HL-60 (cell line): ENCODE measurements at regions not wholly inside any gene's neighbourhood (a gene's known extent, or its start where the extent isn't known, plus 50 kb on each side); places are given as distances from the start of the nearest gene placed in this dataset.

ENCODE experiments used
- DNase-seq, 2 experiments: peaks; one replicate each; pipeline ENCODE4 v3.0.0-alpha.2; 2010 to 2020; ENCODE audit warnings: low read depth in 1 of 2, low spot score in 1 of 2
- H3K27ac ChIP-seq: fragments of 250-450 bp; sonication (Bioruptor Pico); replicated peaks from 2 replicates; pipeline ENCODE4 v1.5.1; 2020; ENCODE audit warnings: mild to moderate bottlenecking, moderate library complexity
- H3K27me3 ChIP-seq: fragments of 250-450 bp; sonication (Bioruptor Pico); 2 replicates; pipeline ENCODE4 v1.5.1; 2021; ENCODE audit warnings: mild to moderate bottlenecking, moderate library complexity; ENCODE audit not compliant: insufficient read depth, poor library complexity, severe bottlenecking
- H3K4me3 ChIP-seq: replicated peaks from 2 replicates; pipeline ENCODE4 v1.5.1; 2011; ENCODE audit warnings: mild to moderate bottlenecking, control low read depth, low read length; ENCODE audit not compliant: insufficient read depth
- GABPA ChIP-seq: IDR thresholded peaks from 2 replicates; pipeline ENCODE4 v1.6.1; 2012; ENCODE audit warnings: low read depth
- POLR2AphosphoS5 ChIP-seq: IDR thresholded peaks from 2 replicates; pipeline ENCODE4 v1.6.1; 2012; ENCODE audit warnings: low read depth
- SPI1 ChIP-seq: IDR thresholded peaks from 2 replicates; pipeline ENCODE4 v1.6.1; 2012; ENCODE audit warnings: low read depth, mild to moderate bottlenecking, borderline replicate concordance
- TF ChIP-seq, protein P1 (sequence below): IDR thresholded peaks from 2 replicates; pipeline ENCODE4 v1.6.1; 2012; ENCODE audit warnings: low read depth; ENCODE audit not compliant: insufficient replicate concordance
- TF ChIP-seq, protein P2 (sequence below): IDR thresholded peaks from one replicate; pipeline ENCODE4 v1.5.1; 2011; ENCODE audit warnings: low read length, control low read depth, inconsistent platforms; ENCODE audit not compliant: insufficient read depth

DNA sequence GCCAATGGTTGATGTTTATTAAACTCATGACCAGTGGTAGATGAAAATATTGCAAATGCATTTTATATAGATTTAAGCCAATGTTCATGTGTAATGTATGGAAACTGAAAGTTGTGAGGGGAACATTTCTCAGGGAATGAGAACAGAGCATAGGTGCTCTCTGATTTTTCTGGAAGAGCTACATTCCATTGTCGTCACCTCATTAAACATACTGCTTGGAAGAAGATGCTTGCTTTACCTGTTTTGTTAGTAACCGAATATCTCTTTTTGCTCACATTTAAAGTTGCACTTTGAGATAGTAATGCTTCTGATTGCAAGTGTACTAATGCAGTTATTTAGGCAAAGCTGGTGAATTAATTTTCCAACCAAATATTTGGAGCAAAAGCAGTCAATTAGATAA lies 93.8 kb upstream of the CLCN4 start:
- Histone ChIP-seq H3K4me3 (no peak overlapping the region), H3K27me3 (no peaks in the 10 kb centered on the region), H3K27ac (no peak overlapping the region)
- no peak for DNase-seq
- TF ChIP-seq, protein P1, sequence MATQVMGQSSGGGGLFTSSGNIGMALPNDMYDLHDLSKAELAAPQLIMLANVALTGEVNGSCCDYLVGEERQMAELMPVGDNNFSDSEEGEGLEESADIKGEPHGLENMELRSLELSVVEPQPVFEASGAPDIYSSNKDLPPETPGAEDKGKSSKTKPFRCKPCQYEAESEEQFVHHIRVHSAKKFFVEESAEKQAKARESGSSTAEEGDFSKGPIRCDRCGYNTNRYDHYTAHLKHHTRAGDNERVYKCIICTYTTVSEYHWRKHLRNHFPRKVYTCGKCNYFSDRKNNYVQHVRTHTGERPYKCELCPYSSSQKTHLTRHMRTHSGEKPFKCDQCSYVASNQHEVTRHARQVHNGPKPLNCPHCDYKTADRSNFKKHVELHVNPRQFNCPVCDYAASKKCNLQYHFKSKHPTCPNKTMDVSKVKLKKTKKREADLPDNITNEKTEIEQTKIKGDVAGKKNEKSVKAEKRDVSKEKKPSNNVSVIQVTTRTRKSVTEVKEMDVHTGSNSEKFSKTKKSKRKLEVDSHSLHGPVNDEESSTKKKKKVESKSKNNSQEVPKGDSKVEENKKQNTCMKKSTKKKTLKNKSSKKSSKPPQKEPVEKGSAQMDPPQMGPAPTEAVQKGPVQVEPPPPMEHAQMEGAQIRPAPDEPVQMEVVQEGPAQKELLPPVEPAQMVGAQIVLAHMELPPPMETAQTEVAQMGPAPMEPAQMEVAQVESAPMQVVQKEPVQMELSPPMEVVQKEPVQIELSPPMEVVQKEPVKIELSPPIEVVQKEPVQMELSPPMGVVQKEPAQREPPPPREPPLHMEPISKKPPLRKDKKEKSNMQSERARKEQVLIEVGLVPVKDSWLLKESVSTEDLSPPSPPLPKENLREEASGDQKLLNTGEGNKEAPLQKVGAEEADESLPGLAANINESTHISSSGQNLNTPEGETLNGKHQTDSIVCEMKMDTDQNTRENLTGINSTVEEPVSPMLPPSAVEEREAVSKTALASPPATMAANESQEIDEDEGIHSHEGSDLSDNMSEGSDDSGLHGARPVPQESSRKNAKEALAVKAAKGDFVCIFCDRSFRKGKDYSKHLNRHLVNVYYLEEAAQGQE = no peak
- TF ChIP-seq GABPA = no peak
- TF ChIP-seq, protein P2, sequence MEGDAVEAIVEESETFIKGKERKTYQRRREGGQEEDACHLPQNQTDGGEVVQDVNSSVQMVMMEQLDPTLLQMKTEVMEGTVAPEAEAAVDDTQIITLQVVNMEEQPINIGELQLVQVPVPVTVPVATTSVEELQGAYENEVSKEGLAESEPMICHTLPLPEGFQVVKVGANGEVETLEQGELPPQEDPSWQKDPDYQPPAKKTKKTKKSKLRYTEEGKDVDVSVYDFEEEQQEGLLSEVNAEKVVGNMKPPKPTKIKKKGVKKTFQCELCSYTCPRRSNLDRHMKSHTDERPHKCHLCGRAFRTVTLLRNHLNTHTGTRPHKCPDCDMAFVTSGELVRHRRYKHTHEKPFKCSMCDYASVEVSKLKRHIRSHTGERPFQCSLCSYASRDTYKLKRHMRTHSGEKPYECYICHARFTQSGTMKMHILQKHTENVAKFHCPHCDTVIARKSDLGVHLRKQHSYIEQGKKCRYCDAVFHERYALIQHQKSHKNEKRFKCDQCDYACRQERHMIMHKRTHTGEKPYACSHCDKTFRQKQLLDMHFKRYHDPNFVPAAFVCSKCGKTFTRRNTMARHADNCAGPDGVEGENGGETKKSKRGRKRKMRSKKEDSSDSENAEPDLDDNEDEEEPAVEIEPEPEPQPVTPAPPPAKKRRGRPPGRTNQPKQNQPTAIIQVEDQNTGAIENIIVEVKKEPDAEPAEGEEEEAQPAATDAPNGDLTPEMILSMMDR = no peak
- TF ChIP-seq POLR2AphosphoS5 = no peak
- TF ChIP-seq SPI1 = no peak

DNA sequence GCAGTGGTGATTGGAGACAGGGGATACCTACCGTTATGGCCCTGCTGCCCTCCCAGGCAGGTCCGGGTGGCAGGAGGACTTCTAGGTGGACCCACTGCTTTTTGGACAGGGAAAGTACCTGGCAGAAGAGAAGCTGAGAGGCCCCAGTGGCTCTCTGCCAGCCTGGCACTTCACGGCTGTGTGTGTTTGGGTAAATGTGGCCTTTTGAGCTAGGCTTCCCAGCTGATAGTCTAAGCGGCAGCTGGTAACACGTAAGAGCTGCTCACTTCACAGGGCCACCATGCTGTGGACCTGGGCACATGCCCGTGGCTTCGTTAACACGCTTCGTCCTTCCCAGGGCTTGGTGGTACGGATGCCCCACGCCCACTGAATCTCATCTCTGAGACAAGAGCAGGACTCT lies 92.0 kb upstream of the CLCN4 start:
- Histone ChIP-seq H3K27me3 (no peaks in the 10 kb centered on the region), H3K4me3 (no peak overlapping the region), H3K27ac (no peak overlapping the region)
- TF ChIP-seq, protein P2 = no peak
- TF ChIP-seq, protein P1 = no peak
- no peak for TF ChIP-seq POLR2AphosphoS5
- no peak for TF ChIP-seq SPI1
- no peak for TF ChIP-seq GABPA
- no peak for DNase-seq

DNA sequence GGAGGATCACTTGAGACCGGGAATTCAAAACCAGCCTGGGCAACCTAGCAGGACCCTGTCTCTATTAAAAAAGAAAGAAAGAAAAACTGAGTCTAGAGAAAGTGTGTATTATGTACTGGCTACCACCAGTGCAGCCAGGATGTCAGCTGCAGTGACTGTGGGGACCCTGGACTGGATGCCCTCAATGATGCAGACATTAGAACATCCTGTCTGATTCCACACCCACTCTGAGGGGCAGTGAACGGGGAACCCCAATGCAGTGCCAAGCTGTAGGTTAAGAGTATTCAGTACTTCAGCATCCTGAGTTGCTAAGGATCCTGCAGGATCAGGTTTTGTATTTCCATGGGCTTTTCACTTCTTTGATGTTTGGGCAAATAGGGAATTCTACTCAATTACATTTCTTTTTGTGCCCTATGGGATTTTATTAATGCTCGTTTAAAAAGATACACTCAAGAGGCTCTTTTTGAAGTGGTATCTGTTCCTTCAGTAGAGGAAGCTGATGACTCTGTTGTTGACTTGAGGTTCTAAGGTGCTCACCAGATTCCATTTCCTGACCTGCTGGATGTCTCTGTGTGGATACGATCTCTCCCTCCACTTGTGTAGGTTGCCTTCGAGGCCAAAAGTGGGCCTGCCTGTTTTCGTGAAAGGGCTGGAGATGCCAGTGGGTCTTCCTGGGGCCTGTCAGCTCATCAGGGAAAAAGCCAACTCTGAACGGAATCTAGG lies 85.9 kb upstream of the CLCN4 start:
- Histone ChIP-seq H3K27me3 (no peaks in the 10 kb centered on the region), H3K27ac (no peak overlapping the region), H3K4me3 (no peak overlapping the region)
- DNase-seq = no peak
- TF ChIP-seq SPI1 = no peak
- no peak for TF ChIP-seq GABPA
- no peak for TF ChIP-seq POLR2AphosphoS5
- TF ChIP-seq, protein P1 = no peak
- TF ChIP-seq, protein P2 = no peak
